ENCODE measurements at regions not wholly inside any gene's neighbourhood (a gene's known extent, or its start where the extent isn't known, plus 50 kb on each side); places are given as distances from the start of the nearest gene placed in this dataset.

GRCh38 chr12:73677520-73678291, 859.9 kb upstream of the ATXN7L3B start:
- TF ChIP-seq CTCF (conservative IDR thresholded peaks at IDR 0.05) (no peak), EZH2 (IDR thresholded peaks at IDR 0.05; ENCODE audit: low read depth) (no peak)
